HepG2 (cell line): ENCODE measurements at regions not wholly inside any gene's neighbourhood (a gene's known extent, or its start where the extent isn't known, plus 50 kb on each side); places are given as distances from the start of the nearest gene placed in this dataset.
A peak's percentile ranks its signal among the peaks of the same experiment; 100 is the strongest.

Experiments
- ARNTL ChIP-seq: sonication (generic); formaldehyde crosslinking; IDR thresholded peaks from 2 replicates; pipeline ENCODE4 v1.4.0; 2020; ENCODE audit warnings: mild to moderate bottlenecking, missing genetic modification reagents
- CTCF ChIP-seq: sonication (generic); formaldehyde crosslinking; IDR thresholded peaks from 2 replicates; pipeline ENCODE4 v1.5.0; 2020; ENCODE audit warnings: mild to moderate bottlenecking, missing genetic modification reagents, moderate library complexity
- EP300 ChIP-seq, 3 experiments: sonication (generic) in 1 of 3; formaldehyde crosslinking in 1 of 3; IDR thresholded peaks; 2 replicates each; pipeline versions ENCODE4 v1.5.1 to v1.6.1; 2011 to 2020; ENCODE audit warnings: low read depth in 2 of 3, low read length in 2 of 3, borderline replicate concordance in 1 of 3, improper control_type of control experiment in 1 of 3, mild to moderate bottlenecking in 1 of 3, missing genetic modification reagents in 1 of 3, moderate library complexity in 1 of 3
- MIXL1 ChIP-seq: IDR thresholded peaks from 2 replicates; pipeline ENCODE4 v1.6.1; 2016
- NFIC ChIP-seq: IDR thresholded peaks from 2 replicates; pipeline ENCODE4 v1.6.1; 2012; ENCODE audit warnings: mild to moderate bottlenecking, low read length, inconsistent platforms
- POLR2AphosphoS5 ChIP-seq: IDR thresholded peaks from 2 replicates; pipeline ENCODE4 v1.6.1; 2012; ENCODE audit warnings: low read depth, low read length
- SRF ChIP-seq: IDR thresholded peaks from 2 replicates; pipeline ENCODE4 v1.6.1; 2011; ENCODE audit warnings: mild to moderate bottlenecking, low read depth, low read length, moderate library complexity
- ZNF740 ChIP-seq: sonication (generic); formaldehyde crosslinking; IDR thresholded peaks from 2 replicates; pipeline ENCODE4 v1.4.0; 2020; ENCODE audit warnings: missing genetic modification reagents
- ZNF766 ChIP-seq: sonication (generic); formaldehyde crosslinking; IDR thresholded peaks from 2 replicates; pipeline ENCODE4 v1.5.0; 2020; ENCODE audit warnings: missing genetic modification reagents, borderline replicate concordance

GRCh38 chr1:208475951-208476845, 232.0 kb upstream of the PLXNA2 start:
- no peak for TF ChIP-seq POLR2AphosphoS5
- 0 out of 2 replicates have a peak, but pooled peaks have one; percentile 6 for TF ChIP-seq CTCF (CRISPR knock-in tag)
- TF ChIP-seq ZNF740 (CRISPR knock-in tag), result no peak
- no peak for TF ChIP-seq EP300 (IDR thresholded peaks at IDR 0.05; ENCODE audit: low read depth in 2 of 2, low read length in 2 of 2)
- no peak for TF ChIP-seq EP300 (CRISPR knock-in tag; IDR thresholded peaks at IDR 0.05; ENCODE audit: borderline replicate concordance)
- no peak for TF ChIP-seq SRF
- TF ChIP-seq ZNF766, result no peak
- no peak for TF ChIP-seq ARNTL (CRISPR knock-in tag)
- TF ChIP-seq NFIC, result no peak
- TF ChIP-seq MIXL1 (CRISPR knock-in tag), result no peak
